ENCODE measurements at regions not wholly inside any gene's neighbourhood (a gene's known extent, or its start where the extent isn't known, plus 50 kb on each side); places are given as distances from the start of the nearest gene placed in this dataset.

DNA sequence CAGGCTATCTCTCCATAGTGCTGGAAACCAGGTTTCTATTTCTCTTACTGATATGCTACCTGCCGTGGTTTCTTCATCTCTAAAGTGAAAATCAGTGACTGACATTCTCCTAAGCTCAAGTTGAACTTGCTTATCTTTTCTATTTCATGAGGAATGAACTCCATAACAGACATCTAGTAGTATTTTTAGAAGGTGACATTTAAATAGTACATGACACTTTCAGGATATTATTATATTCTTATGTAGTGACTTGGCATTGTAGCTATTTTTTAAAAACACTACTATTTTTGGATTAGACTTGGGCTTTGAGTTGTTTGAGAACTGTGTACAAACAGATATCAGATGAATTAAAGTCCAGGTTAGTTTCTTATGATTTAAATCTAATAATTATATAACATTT lies 1381.8 kb downstream of the DSC3 start:
- Histone ChIP-seq H3K4me3 (no peak overlapping the region), H3K36me3 (no peaks in the 10 kb centered on the region), H3K4me1 (no peaks in the 10 kb centered on the region), H3K27me3 (no peaks in the 10 kb centered on the region), H3K27ac (no peak overlapping the region), H3K9me3 (no peaks in the 10 kb centered on the region)
- intact Hi-C loops (cut with DNase I; ENCODE audit: low total_unique reads) = no loop called here
- DNase-seq = no peak
- TF ChIP-seq POLR2A (IDR thresholded peaks at IDR 0.05) = no peak
- TF ChIP-seq, protein P1, sequence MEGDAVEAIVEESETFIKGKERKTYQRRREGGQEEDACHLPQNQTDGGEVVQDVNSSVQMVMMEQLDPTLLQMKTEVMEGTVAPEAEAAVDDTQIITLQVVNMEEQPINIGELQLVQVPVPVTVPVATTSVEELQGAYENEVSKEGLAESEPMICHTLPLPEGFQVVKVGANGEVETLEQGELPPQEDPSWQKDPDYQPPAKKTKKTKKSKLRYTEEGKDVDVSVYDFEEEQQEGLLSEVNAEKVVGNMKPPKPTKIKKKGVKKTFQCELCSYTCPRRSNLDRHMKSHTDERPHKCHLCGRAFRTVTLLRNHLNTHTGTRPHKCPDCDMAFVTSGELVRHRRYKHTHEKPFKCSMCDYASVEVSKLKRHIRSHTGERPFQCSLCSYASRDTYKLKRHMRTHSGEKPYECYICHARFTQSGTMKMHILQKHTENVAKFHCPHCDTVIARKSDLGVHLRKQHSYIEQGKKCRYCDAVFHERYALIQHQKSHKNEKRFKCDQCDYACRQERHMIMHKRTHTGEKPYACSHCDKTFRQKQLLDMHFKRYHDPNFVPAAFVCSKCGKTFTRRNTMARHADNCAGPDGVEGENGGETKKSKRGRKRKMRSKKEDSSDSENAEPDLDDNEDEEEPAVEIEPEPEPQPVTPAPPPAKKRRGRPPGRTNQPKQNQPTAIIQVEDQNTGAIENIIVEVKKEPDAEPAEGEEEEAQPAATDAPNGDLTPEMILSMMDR (IDR thresholded peaks at IDR 0.05) = no peak

DNA sequence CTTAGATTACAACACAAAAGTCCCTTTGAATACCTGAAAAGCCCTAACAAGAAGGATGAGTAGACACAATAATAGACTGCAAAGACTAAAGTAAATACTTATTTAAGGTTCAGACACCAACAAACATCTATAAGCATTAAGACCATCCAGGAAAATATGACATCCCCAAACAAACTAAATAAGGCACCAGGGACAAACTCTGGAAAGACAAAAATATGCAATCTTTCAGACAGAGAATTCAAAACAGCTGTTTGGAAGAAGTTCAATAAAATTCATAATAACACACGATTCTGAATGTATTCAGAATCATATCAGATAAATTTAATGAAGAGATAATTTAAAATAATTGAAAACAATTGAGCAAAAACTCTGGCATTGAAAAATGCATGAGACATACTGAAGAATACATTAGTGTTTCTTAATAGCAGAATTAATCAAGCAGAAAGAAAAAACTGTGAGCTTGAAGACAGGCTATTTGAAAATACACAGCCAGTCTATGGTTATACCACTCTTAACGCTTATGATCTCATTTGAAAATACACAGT lies 1388.8 kb downstream of the DSC3 start:
- Histone ChIP-seq H3K4me3 (no peak overlapping the region), H3K9me3 (no peaks in the 10 kb centered on the region), H3K27ac (no peak overlapping the region), H3K36me3 (no peaks in the 10 kb centered on the region), H3K27me3 (no peaks in the 10 kb centered on the region), H3K4me1 (no peaks in the 10 kb centered on the region)
- intact Hi-C loops (cut with DNase I; ENCODE audit: low total_unique reads) = no loop called here
- no peak for DNase-seq
- TF ChIP-seq POLR2A (IDR thresholded peaks at IDR 0.05) = no peak

DNA sequence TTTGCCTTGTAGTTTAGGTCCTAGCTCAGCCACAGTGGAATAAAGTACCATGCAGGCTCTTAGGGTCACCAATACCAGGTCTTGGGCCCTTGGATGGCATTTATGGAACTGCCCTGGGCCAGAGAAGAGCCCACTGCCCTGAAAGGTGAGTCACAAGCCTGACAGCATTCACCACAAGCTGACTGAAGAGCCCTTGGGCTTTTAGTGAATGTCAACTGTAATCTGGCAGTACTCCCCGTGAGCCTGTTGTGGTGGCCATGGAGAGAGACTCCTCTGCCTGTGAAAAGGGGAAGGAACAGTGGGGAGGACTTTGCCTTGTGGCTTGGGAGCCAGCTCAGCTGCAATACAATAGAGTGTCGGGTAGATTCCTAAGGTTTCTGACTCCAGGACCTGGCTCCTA lies 1389.7 kb downstream of the DSC3 start:
- Histone ChIP-seq H3K9me3 (no peaks in the 10 kb centered on the region), H3K27me3 (no peaks in the 10 kb centered on the region), H3K4me3 (no peak overlapping the region), H3K36me3 (no peaks in the 10 kb centered on the region), H3K4me1 (no peaks in the 10 kb centered on the region), H3K27ac (no peak overlapping the region)
- TF ChIP-seq, protein P1 (IDR thresholded peaks at IDR 0.05) = no peak
- TF ChIP-seq POLR2A (IDR thresholded peaks at IDR 0.05) = no peak
- DNase-seq = no peak
- intact Hi-C loops (cut with DNase I; ENCODE audit: low total_unique reads) = no loop called here

DNA sequence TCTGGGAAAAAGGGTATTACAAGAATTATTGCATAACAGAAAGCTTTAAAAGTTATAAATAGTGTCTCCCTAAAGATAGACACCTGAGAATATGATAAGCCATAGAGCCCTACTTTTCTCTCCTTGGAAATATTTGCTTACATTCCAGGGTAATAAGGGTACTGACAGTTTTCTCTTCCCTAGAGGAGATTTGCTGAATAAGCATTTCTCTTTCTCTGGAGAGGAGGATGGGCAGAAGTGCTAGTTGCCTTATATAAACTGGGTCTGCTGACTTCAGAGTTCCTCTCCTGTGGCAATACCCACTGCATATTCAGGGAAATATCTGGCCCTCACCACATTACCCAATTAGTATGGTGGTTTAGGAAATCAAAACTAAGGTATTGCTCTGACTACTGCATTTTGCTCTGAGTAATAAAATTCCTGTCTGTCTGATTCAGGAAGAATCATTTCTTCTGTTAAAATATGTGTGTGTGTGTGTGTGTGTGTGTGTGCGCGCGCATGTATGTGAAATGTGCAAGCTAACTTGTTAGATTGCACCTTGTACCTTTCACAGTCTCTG lies 1391.3 kb downstream of the DSC3 start:
- intact Hi-C loops (cut with DNase I; ENCODE audit: low total_unique reads) = no loop called here
- no peaks in the 10 kb centered on the region for H3K4me1 ChIP-seq
- no peak for DNase-seq
- no peak overlapping the region for H3K4me3 ChIP-seq
- no peak for TF ChIP-seq POLR2A (IDR thresholded peaks at IDR 0.05)
- TF ChIP-seq, protein P1 (IDR thresholded peaks at IDR 0.05) = no peak
- no peaks in the 10 kb centered on the region for H3K27me3 ChIP-seq
- H3K9me3 ChIP-seq = no peaks in the 10 kb centered on the region
- H3K27ac ChIP-seq = no peak overlapping the region
- H3K36me3 ChIP-seq = no peaks in the 10 kb centered on the region

DNA sequence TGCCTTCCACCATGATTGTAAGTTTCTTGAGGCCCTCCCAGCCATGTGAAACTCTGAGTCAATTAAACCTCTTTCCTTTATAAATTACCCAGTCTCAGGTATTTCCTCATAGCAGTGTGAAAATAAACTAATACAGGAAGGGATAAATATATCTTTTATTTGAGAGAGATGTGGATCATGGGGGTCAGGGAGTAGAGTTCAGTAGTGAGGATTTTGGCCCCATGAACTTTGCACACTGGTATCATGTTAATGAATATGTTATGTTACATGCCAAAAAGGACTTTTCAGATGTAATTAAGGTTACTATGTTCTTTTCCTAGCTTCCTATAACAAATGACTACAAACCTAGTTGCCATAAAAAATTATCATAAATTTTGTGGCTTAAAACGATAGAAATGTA lies 1393.7 kb downstream of the DSC3 start:
- intact Hi-C loops (cut with DNase I; ENCODE audit: low total_unique reads) = no loop called here
- no peak for TF ChIP-seq POLR2A (IDR thresholded peaks at IDR 0.05)
- H3K27me3 ChIP-seq = no peaks in the 10 kb centered on the region
- no peaks in the 10 kb centered on the region for H3K4me1 ChIP-seq
- DNase-seq = no peak
- H3K9me3 ChIP-seq = no peaks in the 10 kb centered on the region
- no peak overlapping the region for H3K27ac ChIP-seq
- H3K36me3 ChIP-seq = no peaks in the 10 kb centered on the region
- no peak overlapping the region for H3K4me3 ChIP-seq

DNA sequence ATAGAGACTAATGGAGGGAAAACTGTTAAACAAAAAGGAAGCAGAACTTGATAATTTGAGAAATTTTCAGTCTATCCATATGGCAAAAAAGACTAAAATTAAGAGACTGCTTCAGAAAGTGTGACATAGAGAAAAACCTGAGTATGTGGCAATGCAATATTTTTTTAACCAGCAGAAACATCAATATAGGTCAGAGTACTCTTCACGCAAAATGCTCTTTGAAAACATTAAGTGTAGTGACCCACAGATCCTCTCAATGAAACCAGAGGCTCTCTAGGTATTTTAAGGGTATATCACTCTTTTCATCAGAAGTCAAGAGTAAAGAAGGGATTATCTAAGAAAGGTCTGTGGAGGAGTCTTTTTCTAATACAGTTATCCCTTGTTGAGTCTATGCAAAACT lies 1394.8 kb downstream of the DSC3 start:
- Histone ChIP-seq H3K4me1 (no peaks in the 10 kb centered on the region), H3K27me3 (no peaks in the 10 kb centered on the region), H3K9me3 (no peaks in the 10 kb centered on the region), H3K27ac (no peak overlapping the region), H3K36me3 (no peaks in the 10 kb centered on the region), H3K4me3 (no peak overlapping the region)
- intact Hi-C loops (cut with DNase I; ENCODE audit: low total_unique reads) = no loop called here
- no peak for TF ChIP-seq POLR2A (IDR thresholded peaks at IDR 0.05)
- TF ChIP-seq, protein P1 (IDR thresholded peaks at IDR 0.05) = no peak
- DNase-seq = no peak

Measured in uterus (tissue), 3 donors.